ENCODE measurements at regions not wholly inside any gene's neighbourhood (a gene's known extent, or its start where the extent isn't known, plus 50 kb on each side); places are given as distances from the start of the nearest gene placed in this dataset.

- TF ChIP-seq CTCF (IDR thresholded peaks at IDR 0.05; ENCODE audit: insufficient read depth, low read length, poor library complexity, severe bottlenecking) (no peak), EZH2phosphoT487 (conservative IDR thresholded peaks at IDR 0.05; ENCODE audit: low read length) (no peak)
Observed at GRCh38 chr4:104735174-104735573, 240.5 kb upstream of the CXXC4 start.

All from SU-DHL-6 (cell line).